ENCODE measurements at regions not wholly inside any gene's neighbourhood (a gene's known extent, or its start where the extent isn't known, plus 50 kb on each side); places are given as distances from the start of the nearest gene placed in this dataset.

DNA sequence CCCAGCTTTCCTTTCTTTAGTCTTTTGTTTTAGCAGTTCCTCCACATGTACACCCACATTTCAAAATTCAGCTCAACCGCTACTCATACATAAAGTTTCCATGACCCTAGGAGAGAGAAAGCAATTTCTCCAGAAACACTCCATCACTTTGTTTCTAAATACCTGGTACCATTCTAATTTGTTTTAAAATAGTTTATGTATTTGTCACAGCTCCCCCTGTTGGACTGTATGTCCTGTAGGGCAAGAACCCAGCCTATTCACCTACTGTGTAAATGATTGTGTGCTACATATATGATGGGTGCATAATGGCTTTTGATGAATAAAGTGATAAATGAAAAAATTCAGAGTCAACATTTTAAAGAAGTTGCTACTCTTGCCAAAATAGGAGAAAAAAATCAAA lies 139.1 kb downstream of the COX7C start:
- TF ChIP-seq POLR2A (IDR thresholded peaks at IDR 0.05) (no peak), POLR2AphosphoS5 (IDR thresholded peaks at IDR 0.05) (no peak)
- TF ChIP-seq, protein P1, sequence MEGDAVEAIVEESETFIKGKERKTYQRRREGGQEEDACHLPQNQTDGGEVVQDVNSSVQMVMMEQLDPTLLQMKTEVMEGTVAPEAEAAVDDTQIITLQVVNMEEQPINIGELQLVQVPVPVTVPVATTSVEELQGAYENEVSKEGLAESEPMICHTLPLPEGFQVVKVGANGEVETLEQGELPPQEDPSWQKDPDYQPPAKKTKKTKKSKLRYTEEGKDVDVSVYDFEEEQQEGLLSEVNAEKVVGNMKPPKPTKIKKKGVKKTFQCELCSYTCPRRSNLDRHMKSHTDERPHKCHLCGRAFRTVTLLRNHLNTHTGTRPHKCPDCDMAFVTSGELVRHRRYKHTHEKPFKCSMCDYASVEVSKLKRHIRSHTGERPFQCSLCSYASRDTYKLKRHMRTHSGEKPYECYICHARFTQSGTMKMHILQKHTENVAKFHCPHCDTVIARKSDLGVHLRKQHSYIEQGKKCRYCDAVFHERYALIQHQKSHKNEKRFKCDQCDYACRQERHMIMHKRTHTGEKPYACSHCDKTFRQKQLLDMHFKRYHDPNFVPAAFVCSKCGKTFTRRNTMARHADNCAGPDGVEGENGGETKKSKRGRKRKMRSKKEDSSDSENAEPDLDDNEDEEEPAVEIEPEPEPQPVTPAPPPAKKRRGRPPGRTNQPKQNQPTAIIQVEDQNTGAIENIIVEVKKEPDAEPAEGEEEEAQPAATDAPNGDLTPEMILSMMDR (IDR thresholded peaks at IDR 0.05) = no peak

Data from breast epithelium (tissue), 3 donors.